Left lung (tissue), 4 donors: ENCODE measurements at regions not wholly inside any gene's neighbourhood (a gene's known extent, or its start where the extent isn't known, plus 50 kb on each side); places are given as distances from the start of the nearest gene placed in this dataset.

Experiments used
- ATAC-seq: fragments of 200-7000 bp; cut with Tn5 transposase; one replicate; pipeline ENCODE4 v1.9.1; 2020; ENCODE audit warnings: moderate library complexity
- DNase-seq, 4 donors: peaks; one replicate each; pipeline ENCODE4 v3.0.0-alpha.2; 2013 to 2020
- H3K27ac ChIP-seq, 2 donors: fragments of 200-600 bp; sonication (generic) in 1 of 2; one replicate each; pipeline versions ENCODE4 v1.5.0 to v1.8.0; 2020 to 2021
- H3K27me3 ChIP-seq, 2 donors: fragments of 200-600 bp; sonication (generic) in 1 of 2; one replicate each; pipeline versions ENCODE4 v1.5.0 to v1.8.0; 2020 to 2021
- H3K36me3 ChIP-seq, 2 donors: fragments of 200-600 bp; sonication (generic) in 1 of 2; one replicate each; pipeline versions ENCODE4 v1.5.0 to v1.8.0; 2020 to 2021
- H3K4me1 ChIP-seq, 2 donors: fragments of 200-600 bp; one replicate each; pipeline ENCODE4 v1.8.0; 2021
- H3K4me3 ChIP-seq, 2 donors: fragments of 200-600 bp; sonication (generic) in 1 of 2; one replicate each; pipeline versions ENCODE4 v1.5.0 to v1.8.0; 2020 to 2021; ENCODE audit warnings: mild to moderate bottlenecking in 1 of 2
- H3K9me3 ChIP-seq, 2 donors: fragments of 200-600 bp; sonication (generic) in 1 of 2; one replicate each; pipeline versions ENCODE4 v1.5.0 to v1.8.0; 2020 to 2021
- CTCF ChIP-seq, 2 donors: fragments of 200-600 bp; sonication (generic) in 1 of 2; IDR thresholded peaks; one replicate each; pipeline versions ENCODE4 v1.5.0 to v1.8.0; 2021; ENCODE audit warnings: antibody characterized with exemption in 2 of 2
- intact Hi-C, 2 donors: fragments of 100-400 bp; cut with DNase I; formaldehyde crosslinking; loops; one replicate each; pipeline versions ENCODE4 v1.11.2 to v1.14.2; 2022
- donor health status: DM: no; HTN: yes; CAD: no.
- donor health status: DM: no; HTN: no; CAD: no.

- Histone ChIP-seq H3K27ac (no peak overlapping the region), H3K27me3 (no peaks in the 10 kb centered on the region), H3K4me1 (peaks cover 2 to 7% of the 10 kb centered on the region in 2 donors), H3K4me3 (no peak overlapping the region), H3K9me3 (peaks cover 0 to under 1% of the 10 kb centered on the region in 2 donors), H3K36me3 (no peaks in the 10 kb centered on the region)
- no peak for DNase-seq
- no peak for TF ChIP-seq CTCF (IDR thresholded peaks at IDR 0.05)
- ATAC-seq, result no peak
- intact Hi-C loops, result no loop called here
Observed at GRCh38 chr10:33109384-33109783, 151.4 kb upstream of the ITGB1 start.

GRCh38 chr10:33107953-33108352 lies 149.9 kb upstream of the ITGB1 start:
- DNase-seq, result no peak
- intact Hi-C loops, result no loop called here
- no peaks in the 10 kb centered on the region for H3K36me3 ChIP-seq
- no peak for TF ChIP-seq CTCF (IDR thresholded peaks at IDR 0.05)
- peaks cover 0 to 4% of the 10 kb centered on the region in 2 donors for H3K4me1 ChIP-seq
- peaks cover 0 to 14% of the 10 kb centered on the region in 2 donors for H3K9me3 ChIP-seq
- no peak overlapping the region for H3K4me3 ChIP-seq
- H3K27me3 ChIP-seq, result no peaks in the 10 kb centered on the region
- ATAC-seq, result no peak
- H3K27ac ChIP-seq, result no peak overlapping the region

GRCh38 chr10:33106767-33107166 lies 148.7 kb upstream of the ITGB1 start:
- Histone ChIP-seq H3K27me3 (no peaks in the 10 kb centered on the region), H3K36me3 (no peaks in the 10 kb centered on the region), H3K4me1 (peaks cover 0 to 4% of the 10 kb centered on the region in 2 donors), H3K4me3 (no peak overlapping the region), H3K27ac (no peak overlapping the region), H3K9me3 (peaks cover 0 to 17% of the 10 kb centered on the region in 2 donors)
- ATAC-seq, result no peak
- intact Hi-C loops, result no loop called here
- TF ChIP-seq CTCF (IDR thresholded peaks at IDR 0.05), result no peak
- DNase-seq, result no peak

- TF ChIP-seq CTCF (IDR thresholded peaks at IDR 0.05), result no peak
- no peak for DNase-seq
Observed at GRCh38 chr10:33103863-33104379, 145.9 kb upstream of the ITGB1 start.

GRCh38 chr10:33102071-33102470 lies 144.0 kb upstream of the ITGB1 start:
- intact Hi-C loops, result no loop called here
- Histone ChIP-seq H3K36me3 (no peaks in the 10 kb centered on the region), H3K9me3 (peaks cover 0 to 17% of the 10 kb centered on the region in 2 donors)

More at GRCh38 chr10:33103863-33104379, 145.9 kb upstream of the ITGB1 start:
- Histone ChIP-seq H3K27me3 (no peaks in the 10 kb centered on the region), H3K36me3 (no peaks in the 10 kb centered on the region), H3K4me3 (no peak overlapping the region), H3K27ac (no peak overlapping the region), H3K4me1 (no peaks in the 10 kb centered on the region), H3K9me3 (peaks cover 0 to 17% of the 10 kb centered on the region in 2 donors)
- no peak for ATAC-seq
- intact Hi-C loops, result no loop called here

More at GRCh38 chr10:33102071-33102470, 144.0 kb upstream of the ITGB1 start:
- ATAC-seq, result no peak
- Histone ChIP-seq H3K4me3 (no peak overlapping the region), H3K4me1 (no peaks in the 10 kb centered on the region), H3K27me3 (no peaks in the 10 kb centered on the region), H3K27ac (no peak overlapping the region)
- no peak for TF ChIP-seq CTCF (IDR thresholded peaks at IDR 0.05)
- no peak for DNase-seq
